ENCODE measurements at regions not wholly inside any gene's neighbourhood (a gene's known extent, or its start where the extent isn't known, plus 50 kb on each side); places are given as distances from the start of the nearest gene placed in this dataset.

DNA sequence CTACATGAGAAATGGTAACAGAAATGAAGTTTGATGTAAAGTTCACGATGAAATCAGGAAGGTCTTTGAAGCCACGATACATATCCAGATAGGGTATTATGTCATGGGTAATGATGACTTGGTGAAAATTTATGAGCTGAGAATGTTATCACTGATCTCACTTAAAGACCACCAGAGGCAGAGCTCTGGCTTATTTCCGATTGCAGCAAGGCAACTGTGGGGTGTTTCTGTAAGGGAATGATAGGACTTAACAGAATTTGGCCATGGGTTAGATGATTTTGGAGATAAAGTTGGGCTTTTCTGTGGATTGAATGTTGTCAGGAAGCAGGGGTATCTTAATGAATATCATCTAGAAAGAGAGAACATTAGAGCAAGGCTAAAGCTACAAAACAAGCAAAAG lies 508.4 kb downstream of the HDGFL1 start:
- in situ Hi-C loops (cut with MboI; ENCODE audit: low pct_unique_long_range_greater_than_20kb in 2 of 9, low sequenced_read_pairs in 9 of 9, unreplicated experiment in 9 of 9) = no loop called here
- H3K4me1 ChIP-seq (replicated peaks in 1 of 2) = no peaks in the 10 kb centered on the region
- WGBS, 10 experiments = 38 to 100% (median 85%) methylated on average over 1 to 3 of the region's 3 CpGs
- H3K4me3 ChIP-seq = no peak overlapping the region
- H3K27ac ChIP-seq = no peak overlapping the region
- ATAC-seq (replicated peaks in 6 of 8) = no peak

DNA sequence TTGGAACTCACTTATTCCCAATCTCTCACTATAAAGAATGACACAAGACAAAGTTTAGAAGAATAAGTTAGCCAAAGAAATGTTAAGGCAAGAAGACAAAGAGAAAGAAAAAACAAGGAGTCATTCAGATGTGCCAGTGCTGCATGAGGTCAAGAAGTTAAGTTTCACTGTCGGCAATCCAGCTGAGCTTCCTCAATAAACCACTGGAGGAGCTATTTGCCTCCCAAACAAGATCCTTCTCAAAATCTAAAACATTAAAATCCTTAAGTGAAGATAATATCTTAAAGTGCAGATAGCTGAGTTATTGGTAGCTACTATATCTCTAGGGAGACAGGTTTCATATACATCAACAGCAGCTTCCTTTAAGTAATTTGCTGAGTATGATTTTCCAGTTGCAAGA lies 512.3 kb downstream of the HDGFL1 start:
- 0 to 100% (median 92%) methylated on average over 1 of the region's 1 CpG; no CpG with 5 or more reads in 2 of the 10 experiments for WGBS, 10 experiments
- no peak for ATAC-seq (replicated peaks in 6 of 8)

DNA sequence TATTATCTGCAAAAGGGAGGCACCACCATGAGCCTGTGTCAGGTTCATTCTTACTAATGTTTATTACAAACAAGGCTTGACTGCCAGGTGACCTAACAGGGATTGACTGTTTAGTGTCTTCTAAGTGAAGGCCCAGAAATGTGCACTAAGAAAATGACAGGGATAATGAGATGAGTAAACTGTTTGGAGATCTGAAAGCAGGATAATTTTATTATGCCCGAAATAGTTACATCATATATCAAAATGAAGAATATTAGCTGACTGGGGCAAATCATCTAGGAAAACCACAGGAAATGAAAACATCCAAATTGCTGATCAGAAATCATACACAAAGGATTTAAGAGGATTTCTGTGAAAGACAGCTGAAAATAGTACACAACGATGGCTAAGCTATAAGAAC lies 516.7 kb downstream of the HDGFL1 start:
- Histone ChIP-seq H3K4me1 (replicated peaks in 1 of 2) (no peaks in the 10 kb centered on the region), H3K4me3 (no peak overlapping the region), H3K27ac (no peak overlapping the region)
- in situ Hi-C loops (cut with MboI; ENCODE audit: low pct_unique_long_range_greater_than_20kb in 2 of 9, low sequenced_read_pairs in 9 of 9, unreplicated experiment in 9 of 9) = no loop called here
- WGBS, 10 experiments = 29 to 100% (median 93%) methylated on average over 1 to 2 of the region's 2 CpGs; no CpG with 5 or more reads in 2 of the 10 experiments
- ATAC-seq (replicated peaks in 6 of 8) = peak in 1 of 8 experiments; percentile 41

More for the DNA sequence above, 512.3 kb downstream of the HDGFL1 start:
- in situ Hi-C loops (cut with MboI; ENCODE audit: low pct_unique_long_range_greater_than_20kb in 2 of 9, low sequenced_read_pairs in 9 of 9, unreplicated experiment in 9 of 9) = no loop called here
- Histone ChIP-seq H3K4me3 (no peak overlapping the region), H3K4me1 (replicated peaks in 1 of 2) (no peaks in the 10 kb centered on the region), H3K27ac (no peak overlapping the region)

DNA sequence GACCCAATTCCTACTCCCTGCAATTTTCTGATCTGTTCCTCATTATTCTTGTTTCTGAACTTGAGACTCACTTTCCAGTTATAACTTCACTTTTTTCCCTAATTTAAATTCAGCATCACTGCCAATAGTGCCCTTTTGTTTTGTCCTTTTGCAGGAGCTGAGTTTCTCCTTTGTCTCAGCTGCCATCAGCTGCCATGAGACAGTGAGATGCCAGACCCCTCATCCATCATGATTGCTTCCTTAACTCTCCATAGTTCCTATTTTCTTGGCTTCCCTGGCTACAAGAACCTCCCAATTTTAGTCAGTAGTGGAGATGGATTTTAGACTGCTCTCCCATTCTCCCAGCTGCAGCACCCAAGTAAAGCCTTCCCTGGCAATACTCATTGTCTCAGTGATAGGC lies 518.1 kb downstream of the HDGFL1 start:
- H3K27ac ChIP-seq = no peak overlapping the region
- peak in 5 of 8 experiments; percentile 31 to 86 (median 59) for ATAC-seq (replicated peaks in 6 of 8)
- no peak overlapping the region for H3K4me3 ChIP-seq
- in situ Hi-C loops (cut with MboI; ENCODE audit: low pct_unique_long_range_greater_than_20kb in 2 of 9, low sequenced_read_pairs in 9 of 9, unreplicated experiment in 9 of 9) = no loop called here
- no peaks in the 10 kb centered on the region for H3K4me1 ChIP-seq (replicated peaks in 1 of 2)

DNA sequence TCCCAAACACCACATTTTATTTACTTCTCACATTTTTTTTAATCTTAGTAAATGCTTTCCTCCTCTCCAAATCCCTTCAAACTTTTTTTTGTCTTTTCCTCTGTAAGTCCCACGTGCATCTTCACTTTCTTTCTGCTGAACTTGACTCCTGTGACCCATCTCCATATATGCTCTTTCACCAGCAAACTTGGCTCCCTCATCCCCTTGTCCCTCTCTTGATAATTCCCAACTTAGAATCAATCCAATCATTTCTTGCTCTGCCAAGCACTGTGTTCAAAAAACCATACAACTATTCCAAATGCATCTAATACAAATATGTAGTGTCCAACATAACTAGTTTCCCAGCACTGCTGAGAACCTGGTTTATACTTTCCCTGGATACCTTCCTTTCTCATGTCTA lies 519.4 kb downstream of the HDGFL1 start:
- no peak for ATAC-seq (replicated peaks in 6 of 8)
- no peaks in the 10 kb centered on the region for H3K4me1 ChIP-seq (replicated peaks in 1 of 2)
- in situ Hi-C loops (cut with MboI; ENCODE audit: low pct_unique_long_range_greater_than_20kb in 2 of 9, low sequenced_read_pairs in 9 of 9, unreplicated experiment in 9 of 9) = no loop called here
- WGBS, 10 experiments = 0 to 63% (median 45%) methylated on average over 1 of the region's 1 CpG; no CpG with 5 or more reads in 2 of the 10 experiments
- H3K4me3 ChIP-seq = no peak overlapping the region
- H3K27ac ChIP-seq = no peak overlapping the region

DNA sequence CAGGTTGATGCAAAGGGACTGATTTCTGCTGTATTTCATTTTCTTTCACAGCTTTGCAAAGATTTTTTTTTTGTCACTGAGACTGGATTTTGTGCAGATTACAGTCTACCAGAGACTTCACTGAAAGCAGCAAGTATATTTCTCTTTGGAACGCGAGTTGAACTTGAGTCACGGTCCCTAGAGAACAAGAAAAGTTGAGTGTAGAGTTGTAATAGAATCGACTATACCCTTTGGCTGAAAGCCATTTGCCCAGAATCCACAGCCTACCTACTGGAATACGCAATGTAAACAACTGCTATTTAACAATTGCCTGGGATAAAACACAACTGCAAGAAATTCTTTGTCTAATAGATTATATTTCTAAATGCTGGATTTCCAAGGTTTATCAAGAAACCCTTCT lies 520.6 kb downstream of the HDGFL1 start:
- H3K27ac ChIP-seq = no peak overlapping the region
- in situ Hi-C loops (cut with MboI; ENCODE audit: low pct_unique_long_range_greater_than_20kb in 2 of 9, low sequenced_read_pairs in 9 of 9, unreplicated experiment in 9 of 9) = no loop called here
- no peak for ATAC-seq (replicated peaks in 6 of 8)
- 51 to 100% (median 86%) methylated on average over 1 to 5 of the region's 5 CpGs for WGBS, 10 experiments
- H3K4me3 ChIP-seq = no peak overlapping the region
- H3K4me1 ChIP-seq (replicated peaks in 1 of 2) = no peaks in the 10 kb centered on the region

DNA sequence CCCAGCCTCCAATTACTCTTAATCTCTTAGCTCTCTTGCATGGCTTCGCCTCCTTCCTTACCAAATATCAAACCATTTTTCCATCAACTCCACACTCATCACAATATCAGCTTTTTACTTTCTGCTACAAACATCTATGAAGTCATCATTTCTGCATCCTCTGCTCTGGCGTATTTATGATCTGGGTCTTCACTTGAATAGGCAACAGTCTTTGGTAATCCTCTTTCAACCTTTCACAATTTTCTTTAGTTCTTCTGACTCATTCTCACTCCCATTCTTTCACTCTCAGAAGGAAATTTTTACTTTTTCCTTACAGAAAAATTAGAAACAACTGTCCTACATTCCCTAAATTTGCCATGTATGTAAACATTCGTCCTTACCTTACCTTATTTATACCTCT lies 522.4 kb downstream of the HDGFL1 start:
- in situ Hi-C loops (cut with MboI; ENCODE audit: low pct_unique_long_range_greater_than_20kb in 2 of 9, low sequenced_read_pairs in 9 of 9, unreplicated experiment in 9 of 9) = no loop called here
- no peak for ATAC-seq (replicated peaks in 6 of 8)
- Histone ChIP-seq H3K4me1 (replicated peaks in 1 of 2) (no peaks in the 10 kb centered on the region), H3K4me3 (no peak overlapping the region), H3K27ac (no peak overlapping the region)
- WGBS, 10 experiments = 13 to 68% (median 44%) methylated on average over 1 to 3 of the region's 3 CpGs

DNA sequence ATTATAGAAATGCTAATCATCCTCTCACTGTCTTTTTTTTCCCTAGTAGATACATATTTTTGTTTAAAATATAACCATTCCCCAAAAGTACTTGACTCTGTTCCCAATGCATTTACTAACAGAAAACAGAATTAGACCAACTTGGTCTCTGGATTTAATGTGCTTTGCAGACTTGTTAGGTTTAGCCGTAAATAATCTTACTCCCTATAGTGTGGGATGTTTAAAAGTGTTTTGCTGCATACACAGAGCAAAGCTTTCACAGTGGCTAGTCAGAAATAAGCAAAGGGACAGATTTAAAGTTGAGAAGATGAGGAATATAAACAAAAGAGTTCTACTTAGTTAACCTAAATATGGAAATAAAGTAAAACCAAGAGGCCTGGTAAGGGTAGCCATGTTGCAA lies 527.5 kb downstream of the HDGFL1 start:
- WGBS, 10 experiments = 0 to 100% (median 92%) methylated on average over 1 of the region's 1 CpG; no CpG with 5 or more reads in 2 of the 10 experiments
- ATAC-seq (replicated peaks in 6 of 8) = no peak
- in situ Hi-C loops (cut with MboI; ENCODE audit: low pct_unique_long_range_greater_than_20kb in 2 of 9, low sequenced_read_pairs in 9 of 9, unreplicated experiment in 9 of 9) = no loop called here

DNA sequence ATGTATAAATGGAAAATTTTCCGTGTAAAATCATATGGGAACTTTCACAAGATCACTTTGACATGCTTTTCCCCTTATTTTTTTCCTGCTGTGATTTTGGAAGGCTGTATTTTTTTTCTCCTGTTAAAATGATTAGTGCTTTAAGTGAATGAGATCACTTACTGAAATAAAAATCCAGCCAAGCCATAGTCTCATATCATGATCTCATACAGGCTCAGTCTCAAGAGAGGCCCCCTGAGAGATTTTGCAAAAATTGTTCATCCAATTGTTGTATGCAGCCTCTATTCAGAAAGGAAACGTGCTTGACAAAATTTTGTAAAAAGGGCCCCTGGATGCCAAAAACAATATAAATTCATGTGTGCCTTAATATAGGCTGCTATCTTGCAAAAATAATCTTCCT lies 528.2 kb downstream of the HDGFL1 start:
- Histone ChIP-seq H3K4me3 (no peak overlapping the region), H3K4me1 (replicated peaks in 1 of 2) (no peaks in the 10 kb centered on the region), H3K27ac (no peak overlapping the region)
- in situ Hi-C loops (cut with MboI; ENCODE audit: low pct_unique_long_range_greater_than_20kb in 2 of 9, low sequenced_read_pairs in 9 of 9, unreplicated experiment in 9 of 9) = no loop called here
- ATAC-seq (replicated peaks in 6 of 8) = peak in 1 of 8 experiments; percentile 80
- WGBS, 10 experiments = 8 to 100% (median 64%) methylated on average over 1 to 2 of the region's 2 CpGs; no CpG with 5 or more reads in 1 of the 10 experiments

More for the DNA sequence above, 527.5 kb downstream of the HDGFL1 start:
- Histone ChIP-seq H3K27ac (no peak overlapping the region), H3K4me1 (replicated peaks in 1 of 2) (no peaks in the 10 kb centered on the region), H3K4me3 (no peak overlapping the region)

DNA sequence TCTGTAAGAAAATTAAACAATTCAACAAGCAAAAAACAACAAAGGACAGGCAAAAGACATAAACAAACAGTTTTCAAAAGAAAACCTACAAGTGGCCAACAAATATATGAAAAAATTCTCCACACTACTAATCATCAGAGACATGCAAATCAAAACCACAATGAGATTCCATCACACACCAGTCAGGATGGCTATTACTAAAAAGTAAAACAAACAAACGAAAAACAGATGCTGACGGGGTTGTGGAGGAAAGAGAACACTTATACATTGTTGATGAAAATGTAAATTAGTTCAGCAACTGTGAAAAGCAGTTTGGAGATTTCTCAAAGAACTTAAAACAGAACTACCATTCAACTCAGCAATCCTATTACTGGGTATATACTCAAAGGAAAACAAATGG lies 537.6 kb downstream of the HDGFL1 start:
- Histone ChIP-seq H3K4me3 (no peak overlapping the region), H3K27ac (no peak overlapping the region), H3K4me1 (replicated peaks in 1 of 2) (no peaks in the 10 kb centered on the region)
- 0 to 100% (median 79%) methylated on average over 1 to 2 of the region's 2 CpGs; no CpG with 5 or more reads in 1 of the 10 experiments for WGBS, 10 experiments
- peak in 2 of 8 experiments; percentile 78 to 96 for ATAC-seq (replicated peaks in 6 of 8)
- in situ Hi-C loops (cut with MboI; ENCODE audit: low pct_unique_long_range_greater_than_20kb in 2 of 9, low sequenced_read_pairs in 9 of 9, unreplicated experiment in 9 of 9) = no loop called here

DNA sequence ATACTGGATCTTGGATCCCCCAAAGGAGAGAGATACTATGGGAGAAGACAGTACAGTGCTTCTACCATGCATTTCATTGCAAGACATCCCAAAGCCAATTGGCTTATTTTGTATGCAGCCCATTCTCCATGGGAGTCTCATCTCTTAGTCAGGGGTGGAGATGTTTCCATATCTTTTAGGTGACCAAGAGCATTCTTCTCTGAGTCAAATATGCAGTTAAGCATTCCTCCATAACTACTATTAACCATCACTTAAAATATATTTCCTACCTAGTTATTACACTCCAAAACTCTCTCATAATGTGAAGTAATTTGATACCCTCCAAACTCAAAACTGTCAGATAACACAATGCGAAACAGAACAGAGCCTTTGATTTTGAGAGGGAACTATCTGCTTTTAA lies 542.6 kb downstream of the HDGFL1 start:
- in situ Hi-C loops (cut with MboI; ENCODE audit: low pct_unique_long_range_greater_than_20kb in 2 of 9, low sequenced_read_pairs in 9 of 9, unreplicated experiment in 9 of 9) = no loop called here

DNA sequence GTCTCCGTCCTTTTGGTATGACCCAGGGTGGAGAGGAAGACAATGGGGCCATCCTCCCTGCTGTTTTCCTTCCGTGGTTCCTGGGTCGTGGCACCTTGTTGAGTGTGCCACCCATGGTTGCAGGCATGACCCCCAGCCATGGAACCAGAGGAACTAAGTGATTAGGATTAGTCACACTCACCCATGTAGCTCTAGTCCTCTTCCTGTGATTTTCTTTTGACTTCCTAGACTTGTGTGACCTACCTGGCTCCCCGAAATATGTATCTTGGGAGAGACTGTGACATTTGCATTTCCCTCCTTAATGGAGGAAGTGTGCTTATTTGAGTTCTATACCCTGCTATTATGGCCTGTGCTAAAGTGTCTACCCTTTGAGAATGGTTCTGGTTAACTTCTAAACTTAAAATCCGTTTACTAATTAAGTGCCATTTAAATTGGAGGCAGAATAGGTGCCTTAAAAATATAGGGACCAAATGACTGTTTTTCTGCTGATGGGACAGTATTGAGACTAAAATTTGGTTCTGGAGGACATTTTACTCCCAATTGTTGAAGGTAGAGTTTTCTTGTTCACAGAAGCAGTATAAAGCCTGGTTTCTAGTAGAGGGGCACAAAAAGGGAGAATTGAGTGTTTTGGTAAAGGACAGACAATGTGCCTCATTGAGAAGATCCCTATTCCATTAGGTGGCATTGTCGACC lies 545.6 kb downstream of the HDGFL1 start:
- Histone ChIP-seq H3K4me1 (replicated peaks in 1 of 2) (no peaks in the 10 kb centered on the region), H3K4me3 (no peak overlapping the region), H3K27ac (no peak overlapping the region)
- 4 to 100% (median 56%) methylated on average over 1 to 5 of the region's 6 CpGs; no CpG with 5 or more reads in 1 of the 10 experiments for WGBS, 10 experiments
- no peak for ATAC-seq (replicated peaks in 6 of 8)
- in situ Hi-C loops (cut with MboI; ENCODE audit: low pct_unique_long_range_greater_than_20kb in 2 of 9, low sequenced_read_pairs in 9 of 9, unreplicated experiment in 9 of 9) = no loop called here

More for the DNA sequence above, 542.6 kb downstream of the HDGFL1 start:
- Histone ChIP-seq H3K4me1 (replicated peaks in 1 of 2) (no peaks in the 10 kb centered on the region), H3K27ac (no peak overlapping the region), H3K4me3 (no peak overlapping the region)
- WGBS, 10 experiments = 13 to 100% (median 96%) methylated on average over 1 of the region's 1 CpG; no CpG with 5 or more reads in 2 of the 10 experiments
- peak in 2 of 8 experiments; percentile 36 to 83 for ATAC-seq (replicated peaks in 6 of 8)

DNA sequence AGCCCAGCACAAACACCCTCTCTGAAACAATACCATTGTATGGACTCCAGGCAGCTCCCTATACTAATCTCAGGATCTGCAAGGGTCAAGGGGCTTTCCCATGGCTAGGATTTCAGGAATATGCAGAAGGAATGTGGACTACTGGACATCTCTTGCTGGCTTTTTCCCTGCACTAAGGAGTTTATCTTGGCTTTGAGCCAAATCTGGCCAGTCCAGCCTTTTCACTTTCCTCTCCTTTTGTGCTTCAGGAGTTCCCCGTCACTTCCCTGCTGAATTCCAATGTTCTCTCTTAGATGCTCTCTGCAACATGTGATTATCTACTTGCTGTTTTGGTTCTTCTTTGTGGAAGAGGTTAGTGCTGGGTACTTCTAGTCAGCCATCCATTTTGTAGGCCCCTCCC lies 568.2 kb downstream of the HDGFL1 start:
- Histone ChIP-seq H3K4me3 (no peak overlapping the region), H3K27ac (no peak overlapping the region), H3K4me1 (replicated peaks in 1 of 2) (no peaks in the 10 kb centered on the region)
- in situ Hi-C loops (cut with MboI; ENCODE audit: low pct_unique_long_range_greater_than_20kb in 2 of 9, low sequenced_read_pairs in 9 of 9, unreplicated experiment in 9 of 9) = no loop called here
- peak in 1 of 8 experiments; percentile 59 for ATAC-seq (replicated peaks in 6 of 8)
- 67 to 100% (median 89%) methylated on average over 1 of the region's 1 CpG; no CpG with 5 or more reads in 4 of the 10 experiments for WGBS, 10 experiments

DNA sequence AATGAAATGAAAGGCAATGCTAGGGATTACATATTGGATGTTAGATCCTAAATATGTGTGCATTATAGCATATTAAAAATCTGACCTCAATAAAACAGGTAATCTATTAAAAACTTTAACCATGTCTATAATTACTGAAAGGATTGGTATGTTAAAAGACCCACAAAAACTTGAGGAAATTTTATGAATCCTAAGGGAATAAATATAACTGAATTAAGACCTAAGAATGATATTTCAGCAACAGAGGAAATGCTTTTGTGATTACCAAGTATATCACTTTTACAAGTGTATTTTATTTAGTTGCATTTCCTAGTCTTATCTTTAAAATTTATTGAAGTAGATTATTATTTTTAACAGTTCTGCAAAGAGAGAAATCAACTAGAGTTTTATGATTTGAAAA lies 571.5 kb downstream of the HDGFL1 start:
- Histone ChIP-seq H3K27ac (no peak overlapping the region), H3K4me3 (no peak overlapping the region), H3K4me1 (replicated peaks in 1 of 2) (peaks cover 3 to 12% of the 10 kb centered on the region in 2 donors)
- no peak for ATAC-seq (replicated peaks in 6 of 8)
- in situ Hi-C loops (cut with MboI; ENCODE audit: low pct_unique_long_range_greater_than_20kb in 2 of 9, low sequenced_read_pairs in 9 of 9, unreplicated experiment in 9 of 9) = no loop called here

All from motor neuron (in vitro differentiated cells).